Right atrium auricular region (tissue), 2 donors: ENCODE measurements at regions not wholly inside any gene's neighbourhood (a gene's known extent, or its start where the extent isn't known, plus 50 kb on each side); places are given as distances from the start of the nearest gene placed in this dataset.

ENCODE experiments used
- DNase-seq: peaks from one replicate; pipeline ENCODE4 v3.0.0-alpha.2; 2019; ENCODE audit warnings: low spot score
- H3K27ac ChIP-seq, 2 donors: fragments of 200-600 bp; sonication (generic); 1 replicate in 1 of 2; 2 replicates in 1 of 2; pipeline ENCODE4 v1.5.1; 2016 to 2019
- H3K27me3 ChIP-seq, 2 donors: fragments of 200-600 bp; sonication (generic); one replicate each; pipeline versions ENCODE4 v1.5.1 to v1.6.0; 2017 to 2019
- H3K36me3 ChIP-seq: fragments of 200-600 bp; sonication (generic); one replicate; pipeline ENCODE4 v1.5.1; 2016
- H3K4me1 ChIP-seq, 2 donors: fragments of 200-600 bp; sonication (generic); one replicate each; pipeline versions ENCODE4 v1.5.1 to v1.6.0; 2017 to 2019
- H3K4me3 ChIP-seq, 2 donors: fragments of 200-600 bp; sonication (generic); 1 replicate in 1 of 2; 2 replicates in 1 of 2; pipeline ENCODE4 v1.5.1; 2017 to 2019; ENCODE audit warnings: mild to moderate bottlenecking in 1 of 2, moderate library complexity in 1 of 2
- H3K9me3 ChIP-seq, 2 donors: fragments of 200-600 bp; sonication (generic); one replicate each; pipeline ENCODE4 v1.5.1; 2019
- TF ChIP-seq, protein P1 (sequence below), 2 donors: fragments of 200-600 bp; sonication (generic); IDR thresholded peaks; one replicate each; pipeline ENCODE4 v1.5.1; 2019; ENCODE audit warnings: antibody characterized with exemption in 2 of 2

GRCh38 chr5:92561411-92561959 is 1019.5 kb downstream of the NR2F1-AS1 start:
- DNase-seq, result no peak
- TF ChIP-seq, protein P1, sequence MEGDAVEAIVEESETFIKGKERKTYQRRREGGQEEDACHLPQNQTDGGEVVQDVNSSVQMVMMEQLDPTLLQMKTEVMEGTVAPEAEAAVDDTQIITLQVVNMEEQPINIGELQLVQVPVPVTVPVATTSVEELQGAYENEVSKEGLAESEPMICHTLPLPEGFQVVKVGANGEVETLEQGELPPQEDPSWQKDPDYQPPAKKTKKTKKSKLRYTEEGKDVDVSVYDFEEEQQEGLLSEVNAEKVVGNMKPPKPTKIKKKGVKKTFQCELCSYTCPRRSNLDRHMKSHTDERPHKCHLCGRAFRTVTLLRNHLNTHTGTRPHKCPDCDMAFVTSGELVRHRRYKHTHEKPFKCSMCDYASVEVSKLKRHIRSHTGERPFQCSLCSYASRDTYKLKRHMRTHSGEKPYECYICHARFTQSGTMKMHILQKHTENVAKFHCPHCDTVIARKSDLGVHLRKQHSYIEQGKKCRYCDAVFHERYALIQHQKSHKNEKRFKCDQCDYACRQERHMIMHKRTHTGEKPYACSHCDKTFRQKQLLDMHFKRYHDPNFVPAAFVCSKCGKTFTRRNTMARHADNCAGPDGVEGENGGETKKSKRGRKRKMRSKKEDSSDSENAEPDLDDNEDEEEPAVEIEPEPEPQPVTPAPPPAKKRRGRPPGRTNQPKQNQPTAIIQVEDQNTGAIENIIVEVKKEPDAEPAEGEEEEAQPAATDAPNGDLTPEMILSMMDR (IDR thresholded peaks at IDR 0.05), result no peak
- Histone ChIP-seq H3K27ac (no peak overlapping the region), H3K4me1 (no peaks in the 10 kb centered on the region), H3K27me3 (no peaks in the 10 kb centered on the region), H3K4me3 (no peak overlapping the region), H3K36me3 (no peaks in the 10 kb centered on the region), H3K9me3 (no peaks in the 10 kb centered on the region)

- Histone ChIP-seq H3K4me3 (no peak overlapping the region), H3K9me3 (no peaks in the 10 kb centered on the region), H3K27me3 (no peaks in the 10 kb centered on the region), H3K36me3 (no peaks in the 10 kb centered on the region), H3K4me1 (no peaks in the 10 kb centered on the region), H3K27ac (no peak overlapping the region)
- DNase-seq, result no peak
- TF ChIP-seq, protein P1 (IDR thresholded peaks at IDR 0.05), result no peak
Observed at GRCh38 chr5:92560698-92561401, 1020.2 kb downstream of the NR2F1-AS1 start.

GRCh38 chr5:92559781-92560180 is 1021.2 kb downstream of the NR2F1-AS1 start:
- no peak overlapping the region for H3K27ac ChIP-seq
- H3K27me3 ChIP-seq, result no peaks in the 10 kb centered on the region
- no peaks in the 10 kb centered on the region for H3K4me1 ChIP-seq
- no peak for DNase-seq
- H3K9me3 ChIP-seq, result no peaks in the 10 kb centered on the region
- TF ChIP-seq, protein P1 (IDR thresholded peaks at IDR 0.05), result no peak
- no peaks in the 10 kb centered on the region for H3K36me3 ChIP-seq
- no peak overlapping the region for H3K4me3 ChIP-seq

DNA sequence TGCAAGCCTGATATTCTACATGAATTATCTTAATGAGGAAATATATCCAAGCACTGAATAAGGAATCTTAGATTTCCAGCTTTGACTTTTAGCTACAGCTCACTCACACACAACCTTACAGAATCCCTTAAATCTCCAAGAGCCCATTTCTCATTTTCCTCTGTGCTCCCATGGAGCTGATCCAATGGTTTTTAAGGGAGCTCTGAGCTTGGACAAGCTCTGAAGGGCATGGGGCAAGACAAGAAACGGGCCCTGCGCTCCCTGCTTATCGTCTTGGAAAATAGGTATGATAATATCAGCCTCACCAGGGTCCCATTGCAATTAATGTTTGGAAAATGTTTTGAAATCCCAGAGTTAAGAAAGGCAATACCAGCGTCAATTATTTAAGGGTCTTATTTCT is 1021.7 kb downstream of the NR2F1-AS1 start:
- H3K9me3 ChIP-seq, result no peaks in the 10 kb centered on the region
- H3K27ac ChIP-seq, result no peak overlapping the region
- no peaks in the 10 kb centered on the region for H3K36me3 ChIP-seq
- H3K27me3 ChIP-seq, result no peaks in the 10 kb centered on the region
- TF ChIP-seq, protein P1 (IDR thresholded peaks at IDR 0.05), result no peak
- no peak overlapping the region for H3K4me3 ChIP-seq
- no peak for DNase-seq
- H3K4me1 ChIP-seq, result no peaks in the 10 kb centered on the region

DNA sequence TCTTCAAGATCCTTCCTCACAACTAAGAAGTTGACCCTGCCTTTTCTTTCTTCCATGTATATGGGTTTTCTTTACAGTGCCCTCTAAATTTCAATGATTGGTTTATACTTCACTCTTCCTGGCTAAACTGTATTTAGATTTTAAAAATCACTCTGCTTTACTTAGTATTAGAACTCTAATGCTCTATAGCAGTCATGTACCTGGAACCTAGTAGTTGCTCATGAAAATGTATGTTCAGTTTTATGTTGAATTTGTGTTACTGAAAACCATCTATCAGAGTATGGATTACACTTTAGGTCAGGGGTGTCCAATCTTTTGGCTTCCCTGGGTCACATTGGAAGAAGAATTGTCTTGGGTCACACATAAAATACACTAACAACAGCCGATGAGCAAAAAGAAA is 1024.3 kb downstream of the NR2F1-AS1 start:
- H3K4me1 ChIP-seq, result no peaks in the 10 kb centered on the region

More for the DNA sequence above, 1024.3 kb downstream of the NR2F1-AS1 start:
- no peaks in the 10 kb centered on the region for H3K27me3 ChIP-seq
- no peak for DNase-seq
- no peaks in the 10 kb centered on the region for H3K36me3 ChIP-seq
- TF ChIP-seq, protein P1 (IDR thresholded peaks at IDR 0.05), result no peak
- H3K9me3 ChIP-seq, result no peaks in the 10 kb centered on the region
- no peak overlapping the region for H3K4me3 ChIP-seq
- no peak overlapping the region for H3K27ac ChIP-seq
